ENCODE measurements at regions not wholly inside any gene's neighbourhood (a gene's known extent, or its start where the extent isn't known, plus 50 kb on each side); places are given as distances from the start of the nearest gene placed in this dataset.

DNA sequence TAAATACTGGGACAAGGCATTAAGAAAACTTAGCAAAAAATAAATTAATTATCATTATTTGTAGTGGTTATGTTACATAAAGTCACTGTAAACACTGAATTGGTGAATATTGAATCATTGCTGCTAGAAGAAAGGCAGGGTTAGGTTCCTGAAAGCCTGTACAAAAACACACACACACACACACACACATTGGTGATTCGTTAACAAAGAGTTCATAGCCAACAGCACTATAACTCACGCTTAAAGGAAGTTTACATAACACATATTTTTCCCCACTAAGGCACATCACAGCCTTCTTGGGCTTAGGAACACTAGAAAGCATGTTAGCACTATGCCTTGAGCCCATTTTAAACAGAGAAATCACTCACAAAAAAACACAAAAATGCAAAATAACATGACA, 690.0 kb upstream of the PIK3C3 start:
- TF ChIP-seq EZH2phosphoT487 (IDR thresholded peaks at IDR 0.05; ENCODE audit: borderline replicate concordance, low read length): no peak
- TF ChIP-seq, protein P1, sequence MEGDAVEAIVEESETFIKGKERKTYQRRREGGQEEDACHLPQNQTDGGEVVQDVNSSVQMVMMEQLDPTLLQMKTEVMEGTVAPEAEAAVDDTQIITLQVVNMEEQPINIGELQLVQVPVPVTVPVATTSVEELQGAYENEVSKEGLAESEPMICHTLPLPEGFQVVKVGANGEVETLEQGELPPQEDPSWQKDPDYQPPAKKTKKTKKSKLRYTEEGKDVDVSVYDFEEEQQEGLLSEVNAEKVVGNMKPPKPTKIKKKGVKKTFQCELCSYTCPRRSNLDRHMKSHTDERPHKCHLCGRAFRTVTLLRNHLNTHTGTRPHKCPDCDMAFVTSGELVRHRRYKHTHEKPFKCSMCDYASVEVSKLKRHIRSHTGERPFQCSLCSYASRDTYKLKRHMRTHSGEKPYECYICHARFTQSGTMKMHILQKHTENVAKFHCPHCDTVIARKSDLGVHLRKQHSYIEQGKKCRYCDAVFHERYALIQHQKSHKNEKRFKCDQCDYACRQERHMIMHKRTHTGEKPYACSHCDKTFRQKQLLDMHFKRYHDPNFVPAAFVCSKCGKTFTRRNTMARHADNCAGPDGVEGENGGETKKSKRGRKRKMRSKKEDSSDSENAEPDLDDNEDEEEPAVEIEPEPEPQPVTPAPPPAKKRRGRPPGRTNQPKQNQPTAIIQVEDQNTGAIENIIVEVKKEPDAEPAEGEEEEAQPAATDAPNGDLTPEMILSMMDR (IDR thresholded peaks at IDR 0.05; ENCODE audit: low read depth, low read length, poor library complexity, severe bottlenecking): no peak

Data from DOHH2 (cell line).